Loucy (cell line): ENCODE measurements at regions not wholly inside any gene's neighbourhood (a gene's known extent, or its start where the extent isn't known, plus 50 kb on each side); places are given as distances from the start of the nearest gene placed in this dataset.

Experiments
- H2AFZ ChIP-seq: fragments of 200-600 bp; sonication (generic); 2 replicates; pipeline ENCODE4 v1.6.0; 2016; ENCODE audit warnings: antibody characterized with exemption, mild to moderate bottlenecking, low read length, moderate library complexity
- H3F3A ChIP-seq: fragments of 200-600 bp; 2 replicates; pipeline ENCODE4 v1.6.0; 2016; ENCODE audit warnings: antibody characterized with exemption, low read depth, mild to moderate bottlenecking
- H3K27me3 ChIP-seq: fragments of 200-600 bp; sonication (generic); 2 replicates; pipeline ENCODE4 v1.6.1; 2014; ENCODE audit warnings: low read length, mild to moderate bottlenecking; ENCODE audit not compliant: insufficient read depth, poor library complexity, severe bottlenecking
- H3K36me3 ChIP-seq: fragments of 200-600 bp; sonication (generic); 2 replicates; pipeline ENCODE4 v1.6.1; 2016; ENCODE audit warnings: low read length; ENCODE audit not compliant: insufficient read depth
- H3K4me1 ChIP-seq: fragments of 200-600 bp; sonication (generic); 2 replicates; pipeline ENCODE4 v1.5.1; 2014; ENCODE audit warnings: low read length, mild to moderate bottlenecking; ENCODE audit not compliant: insufficient read depth, poor library complexity, severe bottlenecking
- H3K4me2 ChIP-seq: fragments of 200-600 bp; sonication (generic); 2 replicates; pipeline ENCODE4 v1.6.0; 2014; ENCODE audit warnings: antibody characterized with exemption, low read length, low read depth, mild to moderate bottlenecking; ENCODE audit not compliant: poor library complexity, severe bottlenecking
- H3K4me3 ChIP-seq: fragments of 200-600 bp; sonication (generic); 2 replicates; pipeline ENCODE4 v1.5.1; 2014; ENCODE audit warnings: low read length, mild to moderate bottlenecking, mixed read lengths; ENCODE audit not compliant: poor library complexity, severe bottlenecking
- H3K79me2 ChIP-seq: fragments of 200-600 bp; sonication (generic); 2 replicates; pipeline ENCODE4 v1.6.1; 2014; ENCODE audit warnings: low read length; ENCODE audit not compliant: insufficient read depth
- H3K9ac ChIP-seq: fragments of 200-600 bp; sonication (generic); 2 replicates; pipeline ENCODE4 v1.6.0; 2014; ENCODE audit warnings: mild to moderate bottlenecking, low read depth, low read length, moderate library complexity; ENCODE audit not compliant: poor library complexity, severe bottlenecking
- H3K9me2 ChIP-seq: fragments of 200-600 bp; sonication (generic); replicated peaks from 2 replicates; pipeline ENCODE4 v1.6.1; 2016; ENCODE audit warnings: low read depth, low read length, mixed read lengths
- H3K9me3 ChIP-seq: fragments of 200-600 bp; sonication (generic); 2 replicates; pipeline ENCODE4 v1.6.1; 2014; ENCODE audit warnings: mild to moderate bottlenecking, antibody characterized with exemption, low read length, low read depth; ENCODE audit not compliant: insufficient read depth
- H4K20me1 ChIP-seq: fragments of 200-600 bp; sonication (generic); 2 replicates; pipeline ENCODE4 v1.6.0; 2014; ENCODE audit warnings: antibody characterized with exemption, low read length, mild to moderate bottlenecking; ENCODE audit not compliant: insufficient read depth, poor library complexity, severe bottlenecking
- CTCF ChIP-seq: fragments of 200-600 bp; sonication (generic); conservative IDR thresholded peaks from 2 replicates; pipeline ENCODE4 v1.5.1; 2014; ENCODE audit warnings: mild to moderate bottlenecking, antibody characterized with exemption, low read length
- EZH2phosphoT487 ChIP-seq: fragments of 200-600 bp; IDR thresholded peaks from 2 replicates; pipeline ENCODE4 v1.6.1; 2018; ENCODE audit warnings: antibody characterized with exemption, mild to moderate bottlenecking, moderate library complexity, borderline replicate concordance

GRCh38 chr21:34299168-34299539 lies 64.7 kb upstream of the KCNE2 start:
- Histone ChIP-seq H3K9ac (no peak overlapping the region), H4K20me1 (no peaks in the 10 kb centered on the region), H3K79me2 (no peaks in the 10 kb centered on the region), H3K4me1 (no peaks in the 10 kb centered on the region), H3K27me3 (no peaks in the 10 kb centered on the region), H2AFZ (no peak overlapping the region), H3K9me2 (no peaks in the 10 kb centered on the region), H3K36me3 (no peaks in the 10 kb centered on the region), H3F3A (no peaks in the 10 kb centered on the region), H3K9me3 (no peaks in the 10 kb centered on the region), H3K4me3 (no peak overlapping the region), H3K4me2 (no peak overlapping the region)
- TF ChIP-seq EZH2phosphoT487 (no peak), CTCF (no peak)

GRCh38 chr21:34302521-34302920 lies 61.3 kb upstream of the KCNE2 start:
- Histone ChIP-seq H3K9me3 (no peaks in the 10 kb centered on the region), H3K9me2 (no peaks in the 10 kb centered on the region), H3F3A (no peaks in the 10 kb centered on the region), H3K79me2 (no peaks in the 10 kb centered on the region), H3K4me1 (no peaks in the 10 kb centered on the region), H2AFZ (no peak overlapping the region), H3K4me2 (no peak overlapping the region), H3K4me3 (no peak overlapping the region), H3K27me3 (no peaks in the 10 kb centered on the region), H3K9ac (no peak overlapping the region), H4K20me1 (no peaks in the 10 kb centered on the region), H3K36me3 (no peaks in the 10 kb centered on the region)
- TF ChIP-seq CTCF: no peak

GRCh38 chr21:34305605-34306604 lies 57.9 kb upstream of the KCNE2 start:
- Histone ChIP-seq H3K36me3 (no peaks in the 10 kb centered on the region), H3F3A (no peaks in the 10 kb centered on the region), H4K20me1 (no peaks in the 10 kb centered on the region), H3K4me3 (no peak overlapping the region), H3K9ac (no peak overlapping the region), H3K9me3 (no peaks in the 10 kb centered on the region), H3K4me2 (no peak overlapping the region), H3K79me2 (no peaks in the 10 kb centered on the region), H2AFZ (no peak overlapping the region), H3K9me2 (no peaks in the 10 kb centered on the region), H3K4me1 (no peaks in the 10 kb centered on the region), H3K27me3 (no peaks in the 10 kb centered on the region)
- no peak for TF ChIP-seq EZH2phosphoT487
- no peak for TF ChIP-seq CTCF
